GM12878 (cell line): ENCODE measurements at regions not wholly inside any gene's neighbourhood (a gene's known extent, or its start where the extent isn't known, plus 50 kb on each side); places are given as distances from the start of the nearest gene placed in this dataset.

Experiments used
- EED ChIP-seq: sonication (generic); IDR thresholded peaks from 2 replicates; pipeline ENCODE4 v1.6.1; 2016; ENCODE audit warnings: antibody characterized with exemption, low read depth
- KLF5 ChIP-seq: fragments of 450-650 bp; IDR thresholded peaks from 2 replicates; pipeline ENCODE4 v1.6.1; 2014; ENCODE audit warnings: mild to moderate bottlenecking; ENCODE audit not compliant: partially characterized antibody
- NFYB ChIP-seq: IDR thresholded peaks from 2 replicates; pipeline ENCODE4 v1.6.1; 2011; ENCODE audit warnings: low read depth, mild to moderate bottlenecking, low read length, improper control_type of control experiment, moderate library complexity; ENCODE audit not compliant: insufficient read depth
- SMC3 ChIP-seq: IDR thresholded peaks from 2 replicates; pipeline ENCODE4 v1.6.1; 2011; ENCODE audit warnings: low read length, improper control_type of control experiment, borderline replicate concordance
- ZSCAN29 ChIP-seq: fragments of 450-650 bp; IDR thresholded peaks from 2 replicates; pipeline ENCODE4 v1.6.1; 2017; ENCODE audit warnings: mild to moderate bottlenecking, moderate library complexity
- TF ChIP-seq, protein P1 (sequence below): IDR thresholded peaks from 2 replicates; pipeline ENCODE4 v1.6.1; 2012; ENCODE audit warnings: improper control_type of control experiment, low read depth, low read length; ENCODE audit not compliant: insufficient replicate concordance
- TF ChIP-seq, protein P2 (sequence below): IDR thresholded peaks from 2 replicates; pipeline ENCODE4 v1.6.1; 2011; ENCODE audit warnings: borderline replicate concordance, low read depth, mild to moderate bottlenecking, moderate library complexity, mixed read lengths, low read length; ENCODE audit not compliant: insufficient read depth; ENCODE audit errors: extremely low read length
- TF ChIP-seq, protein P3 (sequence below): fragments of 450-650 bp; IDR thresholded peaks from 2 replicates; pipeline ENCODE4 v1.6.1; 2014; ENCODE audit warnings: mild to moderate bottlenecking

DNA sequence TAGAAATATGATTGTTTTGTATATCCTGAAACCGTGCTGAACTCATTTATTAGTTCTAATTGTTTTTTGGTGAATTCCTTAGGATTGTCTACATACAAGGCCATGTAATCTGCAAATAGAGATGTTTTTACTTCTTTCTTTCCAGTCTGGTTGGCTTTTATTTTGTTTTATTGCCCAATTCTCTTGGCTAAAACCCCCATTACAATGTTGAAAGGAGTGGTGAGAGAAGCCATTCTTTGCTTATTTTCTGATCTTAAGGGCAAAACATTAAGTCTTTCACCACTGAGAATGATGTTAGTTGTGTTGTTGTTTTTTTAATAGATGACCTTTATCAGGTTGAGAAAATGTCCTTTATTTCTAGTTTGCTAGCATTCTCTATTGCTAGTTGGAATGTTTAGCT lies 157.3 kb downstream of the NTMT2 start (continued):
- TF ChIP-seq SMC3 (no peak), NFYB (no peak), ZSCAN29 (no peak), KLF5 (no peak), EED (no peak)
- TF ChIP-seq, protein P1, sequence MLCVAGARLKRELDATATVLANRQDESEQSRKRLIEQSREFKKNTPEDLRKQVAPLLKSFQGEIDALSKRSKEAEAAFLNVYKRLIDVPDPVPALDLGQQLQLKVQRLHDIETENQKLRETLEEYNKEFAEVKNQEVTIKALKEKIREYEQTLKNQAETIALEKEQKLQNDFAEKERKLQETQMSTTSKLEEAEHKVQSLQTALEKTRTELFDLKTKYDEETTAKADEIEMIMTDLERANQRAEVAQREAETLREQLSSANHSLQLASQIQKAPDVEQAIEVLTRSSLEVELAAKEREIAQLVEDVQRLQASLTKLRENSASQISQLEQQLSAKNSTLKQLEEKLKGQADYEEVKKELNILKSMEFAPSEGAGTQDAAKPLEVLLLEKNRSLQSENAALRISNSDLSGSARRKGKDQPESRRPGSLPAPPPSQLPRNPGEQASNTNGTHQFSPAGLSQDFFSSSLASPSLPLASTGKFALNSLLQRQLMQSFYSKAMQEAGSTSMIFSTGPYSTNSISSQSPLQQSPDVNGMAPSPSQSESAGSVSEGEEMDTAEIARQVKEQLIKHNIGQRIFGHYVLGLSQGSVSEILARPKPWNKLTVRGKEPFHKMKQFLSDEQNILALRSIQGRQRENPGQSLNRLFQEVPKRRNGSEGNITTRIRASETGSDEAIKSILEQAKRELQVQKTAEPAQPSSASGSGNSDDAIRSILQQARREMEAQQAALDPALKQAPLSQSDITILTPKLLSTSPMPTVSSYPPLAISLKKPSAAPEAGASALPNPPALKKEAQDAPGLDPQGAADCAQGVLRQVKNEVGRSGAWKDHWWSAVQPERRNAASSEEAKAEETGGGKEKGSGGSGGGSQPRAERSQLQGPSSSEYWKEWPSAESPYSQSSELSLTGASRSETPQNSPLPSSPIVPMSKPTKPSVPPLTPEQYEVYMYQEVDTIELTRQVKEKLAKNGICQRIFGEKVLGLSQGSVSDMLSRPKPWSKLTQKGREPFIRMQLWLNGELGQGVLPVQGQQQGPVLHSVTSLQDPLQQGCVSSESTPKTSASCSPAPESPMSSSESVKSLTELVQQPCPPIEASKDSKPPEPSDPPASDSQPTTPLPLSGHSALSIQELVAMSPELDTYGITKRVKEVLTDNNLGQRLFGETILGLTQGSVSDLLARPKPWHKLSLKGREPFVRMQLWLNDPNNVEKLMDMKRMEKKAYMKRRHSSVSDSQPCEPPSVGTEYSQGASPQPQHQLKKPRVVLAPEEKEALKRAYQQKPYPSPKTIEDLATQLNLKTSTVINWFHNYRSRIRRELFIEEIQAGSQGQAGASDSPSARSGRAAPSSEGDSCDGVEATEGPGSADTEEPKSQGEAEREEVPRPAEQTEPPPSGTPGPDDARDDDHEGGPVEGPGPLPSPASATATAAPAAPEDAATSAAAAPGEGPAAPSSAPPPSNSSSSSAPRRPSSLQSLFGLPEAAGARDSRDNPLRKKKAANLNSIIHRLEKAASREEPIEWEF, result no peak
- TF ChIP-seq, protein P2, sequence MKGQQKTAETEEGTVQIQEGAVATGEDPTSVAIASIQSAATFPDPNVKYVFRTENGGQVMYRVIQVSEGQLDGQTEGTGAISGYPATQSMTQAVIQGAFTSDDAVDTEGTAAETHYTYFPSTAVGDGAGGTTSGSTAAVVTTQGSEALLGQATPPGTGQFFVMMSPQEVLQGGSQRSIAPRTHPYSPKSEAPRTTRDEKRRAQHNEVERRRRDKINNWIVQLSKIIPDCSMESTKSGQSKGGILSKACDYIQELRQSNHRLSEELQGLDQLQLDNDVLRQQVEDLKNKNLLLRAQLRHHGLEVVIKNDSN, result no peak
- TF ChIP-seq, protein P3, sequence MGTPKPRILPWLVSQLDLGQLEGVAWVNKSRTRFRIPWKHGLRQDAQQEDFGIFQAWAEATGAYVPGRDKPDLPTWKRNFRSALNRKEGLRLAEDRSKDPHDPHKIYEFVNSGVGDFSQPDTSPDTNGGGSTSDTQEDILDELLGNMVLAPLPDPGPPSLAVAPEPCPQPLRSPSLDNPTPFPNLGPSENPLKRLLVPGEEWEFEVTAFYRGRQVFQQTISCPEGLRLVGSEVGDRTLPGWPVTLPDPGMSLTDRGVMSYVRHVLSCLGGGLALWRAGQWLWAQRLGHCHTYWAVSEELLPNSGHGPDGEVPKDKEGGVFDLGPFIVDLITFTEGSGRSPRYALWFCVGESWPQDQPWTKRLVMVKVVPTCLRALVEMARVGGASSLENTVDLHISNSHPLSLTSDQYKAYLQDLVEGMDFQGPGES, result no peak
